Bronchial epithelial cell (primary cell): ENCODE measurements at regions not wholly inside any gene's neighbourhood (a gene's known extent, or its start where the extent isn't known, plus 50 kb on each side); places are given as distances from the start of the nearest gene placed in this dataset.

ENCODE experiments used
- DNase-seq: peaks from one replicate; pipeline ENCODE4 v3.0.0-alpha.2; 2010; ENCODE audit warnings: low read depth
- FAIRE-seq: peaks from 2 replicates; lab custom pipeline; 2011; peaks lifted over from hg19 to GRCh38; lab: Jason Lieb, UNC
- H3K27me3 ChIP-seq: 2 replicates; pipeline ENCODE4 v1.5.1; 2011; ENCODE audit warnings: low read length; ENCODE audit not compliant: control insufficient read depth, insufficient read depth
- H3K36me3 ChIP-seq: 2 replicates; pipeline ENCODE4 v1.5.1; 2011; ENCODE audit warnings: low read length; ENCODE audit not compliant: control insufficient read depth, insufficient read depth
- H3K4me3 ChIP-seq: 2 replicates; pipeline ENCODE4 v1.5.1; 2011; ENCODE audit warnings: mild to moderate bottlenecking, low read depth, low read length, control low read depth
- TF ChIP-seq, protein P1 (sequence below): IDR thresholded peaks from 2 replicates; pipeline ENCODE4 v1.5.1; 2011; ENCODE audit warnings: mild to moderate bottlenecking, moderate library complexity, low read length, control low read depth, inconsistent platforms; ENCODE audit not compliant: insufficient read depth, severe bottlenecking

DNA sequence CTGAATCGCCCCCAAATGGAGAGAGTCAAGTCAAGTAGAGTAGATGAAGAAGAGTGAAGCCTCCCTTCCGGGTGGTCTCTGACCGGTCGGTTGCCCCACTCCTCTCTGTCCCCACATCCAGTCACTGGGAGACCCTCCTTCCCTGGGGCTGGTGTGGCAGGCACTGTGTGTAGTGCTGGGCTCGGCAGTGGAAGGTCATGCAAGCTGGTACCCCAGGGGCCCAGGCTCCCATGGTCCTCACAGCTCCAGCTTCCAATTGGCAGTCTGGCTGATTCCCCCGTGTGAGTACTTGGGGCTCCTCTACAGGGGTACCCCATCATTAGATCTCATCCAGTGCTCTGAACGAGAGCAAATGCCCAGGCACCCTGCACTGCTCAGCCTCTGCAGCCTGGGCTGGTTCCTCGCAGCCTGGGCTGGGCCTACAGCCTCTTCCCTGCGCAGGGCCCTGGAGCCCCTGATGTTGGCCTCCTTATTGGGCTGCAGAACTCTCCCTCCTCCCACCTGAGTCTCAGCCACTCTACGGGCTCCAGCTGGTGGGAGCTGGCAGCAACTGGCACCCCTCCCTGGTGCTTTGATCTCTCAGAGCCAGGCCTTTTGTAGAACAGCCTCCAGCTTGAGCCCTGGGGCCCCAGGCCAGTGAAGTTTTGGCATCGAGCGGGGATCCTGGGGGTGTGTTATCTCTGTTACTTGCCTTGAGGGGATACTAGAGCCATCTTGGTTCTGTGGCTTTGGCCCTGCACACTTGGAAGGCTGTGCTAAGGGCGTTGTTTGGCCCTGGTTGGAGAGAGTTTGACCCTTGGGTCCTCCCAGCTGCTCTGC, 187.8 kb upstream of the HDAC4 start:
- H3K27me3 ChIP-seq, result no peaks in the 10 kb centered on the region
- H3K36me3 ChIP-seq, result no peaks in the 10 kb centered on the region

DNA sequence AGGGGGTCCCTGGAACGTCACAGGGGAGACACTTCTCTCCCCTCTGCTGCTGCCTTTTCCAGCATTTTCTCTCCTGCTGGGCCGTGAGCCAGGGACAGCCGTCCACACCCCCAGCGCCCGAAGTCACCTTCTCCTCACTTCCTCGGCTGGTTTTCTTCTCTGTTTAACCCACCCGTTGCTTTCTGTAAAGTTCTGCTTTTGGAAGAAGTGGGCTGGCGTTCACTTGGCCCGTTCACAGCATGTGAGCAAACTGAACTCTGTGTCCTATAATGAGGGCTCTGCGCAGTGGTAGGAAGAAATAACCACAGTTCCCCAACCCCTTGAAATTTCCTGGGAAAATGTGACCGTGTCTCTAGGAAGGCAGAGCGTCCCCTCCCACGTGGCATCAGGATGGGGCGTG, 187.0 kb upstream of the HDAC4 start:
- FAIRE-seq (no peak), DNase-seq (no peak)
- H3K4me3 ChIP-seq, result no peak overlapping the region
- H3K27me3 ChIP-seq, result no peaks in the 10 kb centered on the region
- H3K36me3 ChIP-seq, result no peaks in the 10 kb centered on the region
- TF ChIP-seq, protein P1, sequence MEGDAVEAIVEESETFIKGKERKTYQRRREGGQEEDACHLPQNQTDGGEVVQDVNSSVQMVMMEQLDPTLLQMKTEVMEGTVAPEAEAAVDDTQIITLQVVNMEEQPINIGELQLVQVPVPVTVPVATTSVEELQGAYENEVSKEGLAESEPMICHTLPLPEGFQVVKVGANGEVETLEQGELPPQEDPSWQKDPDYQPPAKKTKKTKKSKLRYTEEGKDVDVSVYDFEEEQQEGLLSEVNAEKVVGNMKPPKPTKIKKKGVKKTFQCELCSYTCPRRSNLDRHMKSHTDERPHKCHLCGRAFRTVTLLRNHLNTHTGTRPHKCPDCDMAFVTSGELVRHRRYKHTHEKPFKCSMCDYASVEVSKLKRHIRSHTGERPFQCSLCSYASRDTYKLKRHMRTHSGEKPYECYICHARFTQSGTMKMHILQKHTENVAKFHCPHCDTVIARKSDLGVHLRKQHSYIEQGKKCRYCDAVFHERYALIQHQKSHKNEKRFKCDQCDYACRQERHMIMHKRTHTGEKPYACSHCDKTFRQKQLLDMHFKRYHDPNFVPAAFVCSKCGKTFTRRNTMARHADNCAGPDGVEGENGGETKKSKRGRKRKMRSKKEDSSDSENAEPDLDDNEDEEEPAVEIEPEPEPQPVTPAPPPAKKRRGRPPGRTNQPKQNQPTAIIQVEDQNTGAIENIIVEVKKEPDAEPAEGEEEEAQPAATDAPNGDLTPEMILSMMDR, result no peak

More for the DNA sequence above, 187.8 kb upstream of the HDAC4 start:
- DNase-seq (no peak), FAIRE-seq (no peak)
- TF ChIP-seq, protein P1, result no peak
- no peak overlapping the region for H3K4me3 ChIP-seq

DNA sequence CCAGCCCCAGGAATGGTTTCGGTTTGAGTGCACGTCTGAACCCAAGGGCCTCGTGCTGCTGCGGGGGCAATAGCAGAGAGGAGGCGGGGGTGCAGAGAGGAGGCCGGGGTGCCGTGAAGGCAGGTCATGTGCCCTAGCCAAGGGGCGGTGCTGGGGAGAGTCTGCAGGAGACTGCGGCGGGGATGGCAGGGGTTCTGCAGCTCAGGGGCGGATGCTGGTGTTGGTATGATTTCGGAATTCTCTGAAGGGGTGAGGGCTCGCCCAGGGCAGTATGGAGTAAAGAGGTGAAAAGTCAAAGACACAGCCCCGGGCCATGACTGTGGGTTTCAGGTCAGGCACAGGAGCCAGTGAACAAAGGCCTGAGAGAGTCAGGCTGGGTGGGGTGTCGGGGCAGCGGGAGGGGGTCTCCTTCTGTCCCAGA, 186.5 kb upstream of the HDAC4 start:
- DNase-seq (no peak), FAIRE-seq (no peak)
- H3K36me3 ChIP-seq, result no peaks in the 10 kb centered on the region
- H3K4me3 ChIP-seq, result no peak overlapping the region
- H3K27me3 ChIP-seq, result no peaks in the 10 kb centered on the region
- TF ChIP-seq, protein P1, result no peak

DNA sequence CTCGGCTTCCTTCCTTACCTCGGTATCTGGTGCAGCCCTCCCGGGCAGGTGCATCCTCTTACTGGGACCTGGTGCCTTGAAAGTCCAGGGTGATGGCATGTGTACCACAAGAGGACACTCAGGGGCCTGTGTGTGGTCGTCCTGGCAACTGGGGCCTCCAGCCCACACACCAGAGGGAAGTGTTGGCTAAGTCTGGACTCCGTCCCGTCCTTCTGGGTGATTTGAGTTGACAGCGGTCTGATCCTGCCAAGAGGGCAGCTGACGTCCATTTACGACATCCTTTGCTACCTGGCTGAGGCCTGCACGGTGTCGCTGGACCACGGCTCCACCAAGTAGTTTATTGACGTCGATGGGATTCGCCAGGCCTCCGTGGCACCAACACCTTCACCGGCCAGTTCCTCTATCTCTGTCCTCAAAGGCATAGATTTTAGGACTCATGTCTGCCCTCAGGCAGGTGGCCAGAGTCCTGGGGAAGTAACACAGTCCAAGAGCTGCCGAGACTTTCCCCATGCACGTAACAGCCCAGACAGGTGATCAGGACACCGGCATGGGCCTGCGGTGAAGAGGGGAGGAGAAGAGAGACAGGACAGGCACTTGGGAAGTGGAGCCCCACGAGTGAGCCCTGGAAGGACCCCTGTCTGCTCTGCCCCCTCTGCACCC, 186.0 kb upstream of the HDAC4 start:
- FAIRE-seq, result no peak
- H3K4me3 ChIP-seq, result no peak overlapping the region
- DNase-seq, result no peak
- TF ChIP-seq, protein P1, result no peak
- H3K36me3 ChIP-seq, result no peaks in the 10 kb centered on the region
- H3K27me3 ChIP-seq, result no peaks in the 10 kb centered on the region

GRCh38 chr2:239585422-239585821, 184.6 kb upstream of the HDAC4 start:
- Histone ChIP-seq H3K36me3 (no peaks in the 10 kb centered on the region), H3K27me3 (no peaks in the 10 kb centered on the region), H3K4me3 (no peak overlapping the region)
- TF ChIP-seq, protein P1, result no peak
- FAIRE-seq, result no peak
- no peak for DNase-seq
